Right forelimb (tissue), 1 donor: ENCODE measurements at regions not wholly inside any gene's neighbourhood (a gene's known extent, or its start where the extent isn't known, plus 50 kb on each side); places are given as distances from the start of the nearest gene placed in this dataset.

Source experiments
- DNase-seq: peaks from one replicate; pipeline ENCODE4 v3.0.0-alpha.2; 2018

GRCh38 chr1:94325377-94326302, 88.3 kb upstream of the ARHGAP29 start:
- no peak for DNase-seq

- DNase-seq = no peak
Observed at GRCh38 chr1:94324178-94324544, 86.8 kb upstream of the ARHGAP29 start.

- no peak for DNase-seq
Observed at GRCh38 chr1:94323311-94324177, 86.2 kb upstream of the ARHGAP29 start.

GRCh38 chr1:94322696-94323095, 85.3 kb upstream of the ARHGAP29 start:
- DNase-seq = no peak

GRCh38 chr1:94321662-94322061, 84.3 kb upstream of the ARHGAP29 start:
- DNase-seq = no peak

- DNase-seq = no peak
Observed at GRCh38 chr1:94319319-94320102, 82.1 kb upstream of the ARHGAP29 start.

- DNase-seq = no peak
Observed at GRCh38 chr1:94318505-94319030, 81.2 kb upstream of the ARHGAP29 start.

- no peak for DNase-seq
Observed at GRCh38 chr1:94317790-94318188, 80.4 kb upstream of the ARHGAP29 start.

GRCh38 chr1:94316836-94317789, 79.7 kb upstream of the ARHGAP29 start:
- no peak for DNase-seq

GRCh38 chr1:94316183-94316582, 78.8 kb upstream of the ARHGAP29 start:
- no peak for DNase-seq

- no peak for DNase-seq
Observed at GRCh38 chr1:94315552-94316116, 78.2 kb upstream of the ARHGAP29 start.

GRCh38 chr1:94314222-94314858, 77.0 kb upstream of the ARHGAP29 start:
- no peak for DNase-seq

- no peak for DNase-seq
Observed at GRCh38 chr1:94310570-94311270, 73.3 kb upstream of the ARHGAP29 start.

- DNase-seq = no peak
Observed at GRCh38 chr1:94309829-94310569, 72.6 kb upstream of the ARHGAP29 start.

GRCh38 chr1:94309216-94309615, 71.8 kb upstream of the ARHGAP29 start:
- DNase-seq = no peak

GRCh38 chr1:94306521-94306920, 69.1 kb upstream of the ARHGAP29 start:
- no peak for DNase-seq

GRCh38 chr1:94305704-94306103, 68.3 kb upstream of the ARHGAP29 start:
- DNase-seq = no peak

- DNase-seq = no peak
Observed at GRCh38 chr1:94304553-94304952, 67.2 kb upstream of the ARHGAP29 start.

- DNase-seq = no peak
Observed at GRCh38 chr1:94303005-94303404, 65.6 kb upstream of the ARHGAP29 start.
